K562 (cell line): ENCODE measurements at regions not wholly inside any gene's neighbourhood (a gene's known extent, or its start where the extent isn't known, plus 50 kb on each side); places are given as distances from the start of the nearest gene placed in this dataset.

Experiments used
- ATAC-seq: fragments of 200-7000 bp; cut with Tn5 transposase; 3 replicates; pipeline ENCODE4 v1.9.1; 2020; ENCODE audit warnings: moderate library complexity
- BruUV-seq: library from RNA; stranded (reverse); fragments of 400-500 nt; replicated peaks from 2 replicates; lab custom pipeline; 2021; lab: Mats Ljungman, UMichigan
- CTCF ChIA-PET: fragments of 300-600 bp; formaldehyde crosslinking; extraction: SDS; loops from one replicate; lab custom pipeline; 2021; ENCODE audit warnings: low intra/inter-chr PET ratio; lab: Yijun Ruan, JAX
- POLR2A ChIA-PET: fragments of 300-600, 350-650 bp; sonication (Branson Sonifier 250); formaldehyde crosslinking; extraction: SDS; loops from one replicate; lab custom pipeline; 2021; ENCODE audit warnings: antibody characterized with exemption, inconsistent platforms; lab: Yijun Ruan, JAX
- DNase-seq, 4 experiments: peaks; one replicate each; pipeline versions ENCODE4 v3.0.0 to v3.0.0-alpha.2; 2011 to 2018; ENCODE audit warnings: low spot score in 3 of 4, mixed read lengths in 3 of 4; ENCODE audit errors: extremely low read depth in 1 of 4
- FAIRE-seq: peaks from 2 replicates; lab custom pipeline; 2011; peaks lifted over from hg19 to GRCh38; lab: Jason Lieb, UNC
- H2AFZ ChIP-seq: 2 replicates; pipeline ENCODE4 v1.6.0; 2011; ENCODE audit warnings: low read depth, low read length, control low read depth, inconsistent platforms
- H3K27ac ChIP-seq: fragments of 200-600 bp; 3 replicates; pipeline ENCODE4 v1.8.0; 2011; ENCODE audit warnings: low read depth, mild to moderate bottlenecking, control low read depth, inconsistent platforms, low read length, moderate library complexity, mixed read lengths; ENCODE audit errors: extremely low read depth
- H3K27me3 ChIP-seq, 2 experiments: fragments of 300-600 bp in 1 of 2; 2 replicates in 1 of 2; 3 replicates in 1 of 2; pipeline versions ENCODE4 v1.6.0 to v1.8.0; 2011; ENCODE audit warnings: inconsistent platforms in 2 of 2, low read length in 2 of 2, mild to moderate bottlenecking in 1 of 2, mixed read lengths in 1 of 2, moderate library complexity in 1 of 2; ENCODE audit not compliant: control insufficient read depth in 2 of 2, insufficient read depth in 2 of 2
- H3K36me3 ChIP-seq: fragments of 300-600 bp; 3 replicates; pipeline ENCODE4 v1.8.0; 2011; ENCODE audit warnings: mild to moderate bottlenecking, low read length, inconsistent platforms; ENCODE audit not compliant: control insufficient read depth, insufficient read depth
- H3K4me1 ChIP-seq, 2 experiments: fragments of 200-600 bp in 1 of 2; replicated peaks in 1 of 2; 2 replicates in 1 of 2; 3 replicates in 1 of 2; pipeline versions ENCODE4 v1.5.1 to v1.8.0; 2011; ENCODE audit warnings: inconsistent platforms in 2 of 2, low read length in 2 of 2, mild to moderate bottlenecking in 1 of 2, mixed read lengths in 1 of 2, moderate library complexity in 1 of 2; ENCODE audit not compliant: control insufficient read depth in 2 of 2, insufficient read depth in 2 of 2
- H3K4me2 ChIP-seq: 2 replicates; pipeline ENCODE4 v1.6.1; 2011; ENCODE audit warnings: low read length, control low read depth, inconsistent platforms, mixed read lengths; ENCODE audit not compliant: insufficient read depth
- H3K4me3 ChIP-seq: fragments of 200-600 bp; sonication (generic), shearing (Covaris generic); 2 replicates; pipeline ENCODE4 v1.5.1; 2016; ENCODE audit warnings: control low read depth, inconsistent platforms
- H3K79me2 ChIP-seq: fragments of 200-600 bp; 3 replicates; pipeline ENCODE4 v1.8.0; 2011; ENCODE audit warnings: low read length, inconsistent platforms; ENCODE audit not compliant: control insufficient read depth, insufficient read depth
- H3K9ac ChIP-seq, 2 experiments: 2 replicates each; pipeline versions ENCODE4 v1.6.0 to v1.6.1; 2011; ENCODE audit warnings: low read depth in 2 of 2, low read length in 2 of 2, control low read depth in 1 of 2, inconsistent platforms in 1 of 2, mild to moderate bottlenecking in 1 of 2, mixed read lengths in 1 of 2; ENCODE audit not compliant: insufficient read depth in 1 of 2
- H3K9me1 ChIP-seq: one replicate; pipeline ENCODE4 v1.6.0; 2011; ENCODE audit warnings: inconsistent platforms, mild to moderate bottlenecking, low read length, moderate library complexity; ENCODE audit not compliant: control insufficient read depth, insufficient read depth
- H3K9me3 ChIP-seq: replicated peaks from 2 replicates; pipeline ENCODE4 v1.5.1; 2011; ENCODE audit warnings: low read depth, low read length, inconsistent platforms; ENCODE audit not compliant: control insufficient read depth, insufficient read depth
- H4K20me1 ChIP-seq: replicated peaks from 2 replicates; pipeline ENCODE4 v1.6.1; 2011; ENCODE audit warnings: low read length, inconsistent platforms, mixed read lengths; ENCODE audit not compliant: control insufficient read depth, insufficient read depth
- ARID2 ChIP-seq: fragments of 450-650 bp; IDR thresholded peaks from 2 replicates; pipeline ENCODE4 v1.6.1; 2017; ENCODE audit warnings: antibody characterized with exemption, mild to moderate bottlenecking
- CHD4 ChIP-seq: fragments of 200-600 bp; sonication (generic); IDR thresholded peaks from 3 replicates; pipeline ENCODE4 v1.6.1; 2012; ENCODE audit warnings: low read depth, mild to moderate bottlenecking, mixed read lengths, low read length, inconsistent platforms; ENCODE audit not compliant: insufficient read depth, insufficient replicate concordance, poor library complexity, severe bottlenecking
- JUNB ChIP-seq: fragments of 450-650 bp; formaldehyde crosslinking; conservative IDR thresholded peaks from 2 replicates; pipeline ENCODE4 v1.4.0; 2020; ENCODE audit warnings: mild to moderate bottlenecking
- MYC ChIP-seq, 2 experiments: fragments of 250-450 bp in 1 of 2; sonication (Bioruptor Pico) in 1 of 2; IDR thresholded peaks; 2 replicates each; pipeline versions ENCODE4 v1.5.1 to v1.6.1; 2012 to 2021; ENCODE audit warnings: low read depth in 2 of 2, borderline replicate concordance in 1 of 2, improper control_type of control experiment in 1 of 2, low read length in 1 of 2, mild to moderate bottlenecking in 1 of 2, moderate library complexity in 1 of 2
- POLR2G ChIP-seq: fragments of 200-400 bp; formaldehyde crosslinking; IDR thresholded peaks from 2 replicates; pipeline ENCODE4 v1.6.1; 2017; ENCODE audit warnings: low read depth, mild to moderate bottlenecking, antibody characterized with exemption, low read length, moderate library complexity
- ZNF282 ChIP-seq: sonication (generic); formaldehyde crosslinking; IDR thresholded peaks from 2 replicates; pipeline ENCODE4 v1.8.1; 2023; ENCODE audit warnings: missing genetic modification reagents
- WGBS: fragments of 100-300 bp; shearing (Covaris generic); methylation state at CpG from one replicate; pipeline ENCODE4 v1.1.6; 2016; ENCODE audit warnings: low coverage, mixed read lengths; ENCODE audit not compliant: insufficient coverage; ENCODE audit errors: missing lambda C conversion rate; 5-methylcytosine and 5-hydroxymethylcytosine counted together
- in situ Hi-C: fragments of 300-500 bp; cut with MboI; formaldehyde crosslinking; loops from 4 replicates; pipeline ENCODE4 v1.15.0; 2018; ENCODE audit warnings: inconsistent platforms, mixed read lengths
- intact Hi-C: fragments of 100-400 bp; cut with micrococcal nuclease; formaldehyde crosslinking; loops from 2 replicates; pipeline ENCODE4 v1.14.2; 2022

GRCh38 chr22:49720279-49720959, 107.3 kb downstream of the BRD1 start:
- intact Hi-C loops (loop anchor here (10.0 kb wide), 1 partner anchor 676 kb away; no protein-coding TSS in a partner anchor), in situ Hi-C loops (no loop called here)
- H3K79me2 ChIP-seq, result no peaks in the 10 kb centered on the region
- POLR2A ChIA-PET, result interaction anchor here (1.1 kb wide), 1 partner anchor 26 kb away, joined by 4 read pairs; no protein-coding TSS in a partner anchor
- H3K9me3 ChIP-seq, result no peaks in the 10 kb centered on the region; the same call in 1 of the 2 replicates
- peaks cover 0 to 15% of the 10 kb centered on the region in 2 experiments; a peak in 2 of 5 replicates for H3K4me1 ChIP-seq
- no peak overlapping the region for H3K4me3 ChIP-seq
- H2AFZ ChIP-seq, result no peak overlapping the region
- no peaks in the 10 kb centered on the region for H3K36me3 ChIP-seq
- peaks cover 9 to 69% of the 10 kb centered on the region in 2 experiments; a peak in 4 of 5 replicates for H3K27me3 ChIP-seq
- H4K20me1 ChIP-seq, result no peaks in the 10 kb centered on the region; the same call in 1 of the 2 replicates
- H3K9me1 ChIP-seq, result no peaks in the 10 kb centered on the region
- no TSS peak for BruUV-seq
- no peak overlapping the region for H3K27ac ChIP-seq
- no peak for FAIRE-seq
- H3K9ac ChIP-seq, result no peak overlapping the region
- CTCF ChIA-PET, result no interaction called here
- TF ChIP-seq JUNB (CRISPR knock-in tag) (no peak), POLR2G (no peak), ZNF282 (no peak), CHD4 (no peak), ARID2 (no peak), MYC (IDR thresholded peaks at IDR 0.05; ENCODE audit: low read depth, low read length) (no peak), MYC (CRISPR knock-in tag; IDR thresholded peaks at IDR 0.05; ENCODE audit: borderline replicate concordance, low read depth) (no peak)
- WGBS, result 19% methylated on average over 13 of the region's 18 CpGs
- no peak for DNase-seq
- ATAC-seq, result no peak
- H3K4me2 ChIP-seq, result no peak overlapping the region
